T-helper 1 cell (primary cell): ENCODE measurements at regions not wholly inside any gene's neighbourhood (a gene's known extent, or its start where the extent isn't known, plus 50 kb on each side); places are given as distances from the start of the nearest gene placed in this dataset.
A peak's percentile ranks its signal among the peaks of the same experiment; 100 is the strongest.

Source experiments
- DNase-seq, 5 donors: peaks; one replicate each; pipeline ENCODE4 v3.0.0-alpha.2; 2012 to 2020

DNA sequence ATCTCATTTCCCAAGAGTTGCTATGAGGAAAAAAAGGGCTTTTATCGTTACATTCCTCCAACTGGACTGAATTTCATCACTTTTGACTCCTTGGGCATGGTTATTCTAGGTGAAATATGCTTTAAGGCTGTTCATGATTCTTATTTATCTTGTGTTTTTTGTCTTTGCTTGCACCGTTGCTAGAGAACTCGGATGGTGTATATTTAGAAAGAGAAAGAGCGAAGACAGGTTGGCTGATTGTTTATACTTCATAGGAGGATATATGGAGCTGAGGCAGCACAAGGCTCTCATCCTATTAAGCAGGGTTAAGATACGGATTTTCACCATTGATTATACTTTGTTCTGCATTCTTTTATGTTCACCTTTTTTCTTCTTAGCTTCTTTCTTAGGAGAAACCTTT, 94.9 kb upstream of the GEMIN8 start:
- DNase-seq = no peak

DNA sequence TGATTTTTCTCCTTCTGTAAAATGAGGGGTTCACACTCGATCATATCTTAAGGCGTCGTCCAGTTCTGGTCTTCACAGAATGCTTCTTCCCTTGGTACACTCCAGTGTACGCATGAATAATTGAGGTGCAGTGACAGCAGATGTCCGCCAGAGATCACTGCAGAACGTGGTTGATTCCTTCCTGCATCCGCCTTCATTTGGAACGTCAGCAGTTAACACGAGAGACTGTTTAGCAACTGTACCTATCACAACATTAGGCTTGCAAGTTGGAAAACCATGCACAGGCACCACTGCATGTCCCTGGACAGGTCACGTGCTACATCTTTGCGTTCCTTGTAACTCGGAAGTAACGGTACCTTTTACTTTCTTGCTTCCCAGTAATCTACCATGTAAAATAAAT, 66.0 kb upstream of the GEMIN8 start:
- DNase-seq = peak in 3 of 5 donors; percentile 2 to 42 (median 24)

DNA sequence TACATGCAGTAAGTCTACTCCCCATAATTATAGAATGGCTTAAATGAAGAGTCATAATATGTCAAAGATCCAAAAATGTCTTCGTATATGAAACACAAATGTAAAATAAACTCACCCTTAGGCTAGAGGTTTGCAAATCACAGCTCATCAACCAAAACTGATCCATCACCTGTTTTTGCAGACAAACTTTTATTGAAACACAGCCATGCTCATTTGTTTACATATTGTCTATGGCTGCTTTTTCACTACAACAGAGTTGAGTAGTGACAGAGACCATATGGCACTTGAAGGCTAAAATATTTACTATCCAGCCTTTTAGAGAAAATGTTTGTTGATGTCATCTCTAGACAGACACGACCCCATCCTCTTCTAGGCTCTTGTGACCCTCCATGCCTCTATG, 64.5 kb upstream of the GEMIN8 start:
- DNase-seq = no peak

DNA sequence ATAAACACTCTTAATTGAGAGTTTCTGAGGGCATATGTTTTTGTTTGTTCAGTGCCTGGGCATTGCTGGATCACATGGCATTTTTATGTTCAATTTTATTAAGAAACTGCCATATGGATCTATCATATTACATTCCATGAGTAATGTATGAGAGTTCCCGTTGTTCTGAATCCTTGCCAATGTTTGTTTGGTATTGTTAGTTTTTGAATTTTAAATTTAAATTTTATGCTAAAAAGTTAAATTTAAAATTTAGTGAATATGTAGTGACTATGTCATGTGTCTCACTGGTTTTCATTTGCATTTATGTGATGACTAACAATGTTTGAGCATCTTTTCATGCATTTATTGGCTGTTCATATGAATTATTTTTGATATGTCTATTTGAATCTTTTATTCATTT, 54.8 kb upstream of the GEMIN8 start:
- DNase-seq = no peak

DNA sequence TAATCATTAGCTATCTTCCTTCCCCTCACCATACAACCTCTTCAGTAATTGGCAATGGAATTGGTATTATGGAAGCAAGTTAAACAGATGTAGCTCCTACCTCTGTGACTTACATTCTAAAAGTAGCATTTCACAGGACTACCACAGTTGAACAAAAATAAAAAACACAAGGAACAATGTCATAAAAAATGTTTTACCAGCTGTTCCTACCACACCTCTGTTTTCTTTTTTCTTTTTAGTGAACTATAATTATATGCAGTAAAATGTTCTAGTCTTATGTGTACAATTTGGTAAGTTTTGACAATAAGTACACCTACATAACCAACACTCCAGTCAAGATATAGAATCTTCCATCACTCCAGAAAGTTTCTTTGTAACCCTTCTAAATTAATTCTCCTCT, 54.1 kb upstream of the GEMIN8 start:
- no peak for DNase-seq

DNA sequence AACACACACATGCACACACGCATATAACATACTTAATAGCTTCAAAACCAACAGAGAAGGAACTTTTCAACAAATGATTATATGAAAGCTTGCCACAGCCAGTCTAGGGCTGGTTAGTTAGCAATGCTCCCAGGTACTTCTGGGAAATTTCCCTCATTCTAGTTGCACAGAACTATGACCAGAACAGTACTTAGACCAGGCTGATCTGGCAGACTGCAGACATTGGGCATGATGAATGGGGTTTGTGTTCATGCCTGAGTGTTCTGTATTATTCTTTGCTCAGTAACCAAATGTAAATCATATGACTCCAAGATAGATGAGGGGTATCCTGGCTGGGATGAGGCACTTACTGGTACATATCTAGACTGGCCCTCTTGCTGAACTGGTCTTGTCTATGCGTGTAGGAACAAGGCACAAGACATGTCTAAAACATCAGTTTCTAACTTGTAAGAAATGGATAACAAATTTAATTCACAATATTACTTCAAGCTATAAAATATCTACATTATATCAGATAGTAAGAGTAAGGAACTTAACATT, 50.3 kb upstream of the GEMIN8 start:
- DNase-seq = no peak
